ENCODE measurements at regions not wholly inside any gene's neighbourhood (a gene's known extent, or its start where the extent isn't known, plus 50 kb on each side); places are given as distances from the start of the nearest gene placed in this dataset.

- Histone ChIP-seq H4K5ac (ENCODE audit: low read depth, low read length) (no peak overlapping the region), H3K4ac (ENCODE audit: low read depth, low read length) (no peak overlapping the region), H3K36me3 (ENCODE audit: control insufficient read depth, insufficient read depth, low read length) (peaks cover 57% of the 10 kb centered on the region), H3K23ac (ENCODE audit: low read depth, low read length) (no peak overlapping the region), H2BK15ac (ENCODE audit: low read depth, low read length) (no peak overlapping the region), H4K8ac (ENCODE audit: low read depth in 2 of 2, low read length in 2 of 2) (no peak overlapping the region), H3K18ac (ENCODE audit: low read depth, low read length) (no peak overlapping the region), H2BK20ac (ENCODE audit: low read depth, low read length) (no peak overlapping the region), H3K4me1 (ENCODE audit: control insufficient read depth, insufficient read depth, low read length) (no peaks in the 10 kb centered on the region), H2BK5ac (ENCODE audit: low read depth, low read length, poor library complexity, severe bottlenecking) (no peak overlapping the region), H3K9me1 (ENCODE audit: insufficient read depth, low read length) (peaks cover 13% of the 10 kb centered on the region), H3K9me3 (ENCODE audit: control insufficient read depth, insufficient read depth, low read length) (peaks cover 17% of the 10 kb centered on the region), H3K14ac (replicated peaks; ENCODE audit: low read depth, low read length) (no peak overlapping the region), H3K79me1 (ENCODE audit: low read depth in 1 of 2, low read length in 2 of 2) (peaks cover 38 to 73% of the 10 kb centered on the region in 2 experiments), H2AK9ac (replicated peaks; ENCODE audit: low read depth, low read length, poor library complexity) (no peak overlapping the region), H2AFZ (replicated peaks; ENCODE audit: low read length, poor library complexity) (no peak overlapping the region), H2AK5ac (ENCODE audit: low read depth, low read length) (no peak overlapping the region), H3K4me3 (ENCODE audit: insufficient read depth, low read depth, low read length) (no peak overlapping the region), H3K27ac (ENCODE audit: insufficient read depth, low read length) (no peak overlapping the region), H3K9ac (ENCODE audit: low read depth, low read length) (no peak overlapping the region), H2BK120ac (ENCODE audit: low read depth, low read length) (no peak overlapping the region), H4K91ac (ENCODE audit: insufficient read depth, low read depth, low read length) (no peak overlapping the region), H3K4me2 (ENCODE audit: low read depth, low read length) (no peak overlapping the region), H3K27me3 (ENCODE audit: control insufficient read depth, insufficient read depth, low read length) (no peaks in the 10 kb centered on the region), H3K56ac (ENCODE audit: extremely low read depth, insufficient read depth, low read length) (no peak overlapping the region), H4K20me1 (ENCODE audit: insufficient read depth, low read length) (peaks cover 16% of the 10 kb centered on the region)
- DNase-seq (no peak), ATAC-seq (ENCODE audit: low read depth) (no peak)
- in situ Hi-C loops (cut with MboI; ENCODE audit: low sequenced_read_pairs) (no loop called here), dilution Hi-C loops (cut with HindIII; ENCODE audit: low sequenced_read_pairs, unreplicated experiment) (no loop called here), intact Hi-C loops (cut with micrococcal nuclease) (no loop called here)
- 100% methylated on average over 1 of the region's 1 CpG; no CpG with 5 or more reads in 1 of the 2 experiments for WGBS, 2 experiments (ENCODE audit: extremely low coverage in 2 of 2, insufficient read length in 1 of 2)
- no TSS peak for BruUV-seq (replicated peaks)
- POLR2A ChIA-PET (ENCODE audit: unreplicated experiment), result no interaction called here
- CTCF ChIA-PET, result no interaction called here
- TF ChIP-seq CTCF (conservative IDR thresholded peaks at IDR 0.05; ENCODE audit: low read depth, low read length) (no peak), NFE2L2 (IDR thresholded peaks at IDR 0.05; ENCODE audit: low read depth, low read length) (no peak)
These were observed 101.9 kb downstream of the NCOR2 start for GRCh38 chr12:124465473-124465872.

Measured in IMR-90 (cell line).